NCI-H2029 treated with DMSO at 0.1 percent for 48 hours (cell line): ENCODE measurements at regions not wholly inside any gene's neighbourhood (a gene's known extent, or its start where the extent isn't known, plus 50 kb on each side); places are given as distances from the start of the nearest gene placed in this dataset.

ENCODE experiments used
- DNase-seq: peaks from one replicate; lab custom pipeline; 2025; lab: John Stamatoyannopoulos, UW

GRCh38 chr2:6355886-6356761 lies 509.6 kb downstream of the CMPK2 start:
- no peak for DNase-seq

DNA sequence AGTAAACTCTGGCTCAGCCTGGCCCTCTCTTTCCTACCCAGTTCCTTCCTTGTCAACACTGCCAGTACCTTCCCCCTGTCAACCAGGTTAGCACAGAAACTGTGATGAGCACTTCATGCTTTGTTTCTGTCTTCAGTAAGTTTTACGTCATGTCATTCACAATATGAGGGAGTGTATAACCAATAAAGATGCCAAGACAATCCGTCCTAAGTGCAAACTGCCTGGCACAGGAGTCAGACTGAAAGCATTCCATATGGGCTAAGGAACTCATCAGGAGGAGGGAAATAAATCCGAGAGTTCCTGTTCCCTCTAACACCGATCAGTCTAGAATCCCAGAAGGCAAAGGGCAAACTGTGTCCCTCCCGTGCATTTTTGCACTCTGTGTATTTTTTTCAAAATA lies 507.2 kb downstream of the CMPK2 start:
- no peak for DNase-seq

GRCh38 chr2:6358985-6359384 lies 506.7 kb downstream of the CMPK2 start:
- DNase-seq: no peak

DNA sequence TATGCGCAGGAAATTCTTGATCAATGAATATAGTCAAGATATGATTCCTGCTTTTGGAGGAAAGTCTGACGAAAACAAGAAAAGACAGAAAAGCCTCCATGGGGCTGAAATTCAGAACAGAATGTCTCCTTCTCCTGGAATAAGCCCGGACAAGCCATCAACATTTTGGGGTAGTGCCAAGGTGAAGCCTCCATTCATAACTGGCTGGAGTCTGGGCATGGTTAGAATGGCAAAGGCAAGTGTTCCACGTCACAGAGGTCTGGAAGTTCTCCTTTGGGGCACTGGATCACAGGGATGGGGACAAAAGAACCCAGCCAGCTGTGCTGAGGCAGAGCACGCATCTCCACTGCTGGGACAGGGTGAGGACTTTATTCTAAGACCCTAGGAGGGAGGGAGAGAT lies 505.7 kb downstream of the CMPK2 start:
- DNase-seq: no peak

- DNase-seq: no peak
These were observed 502.8 kb downstream of the CMPK2 start for GRCh38 chr2:6362671-6363450.

GRCh38 chr2:6368281-6368680 lies 497.4 kb downstream of the CMPK2 start:
- DNase-seq: no peak

GRCh38 chr2:6369266-6369665 lies 496.4 kb downstream of the CMPK2 start:
- no peak for DNase-seq

- no peak for DNase-seq
These were observed 494.8 kb downstream of the CMPK2 start for GRCh38 chr2:6370753-6371551.

GRCh38 chr2:6372317-6372901 lies 493.3 kb downstream of the CMPK2 start:
- no peak for DNase-seq

DNA sequence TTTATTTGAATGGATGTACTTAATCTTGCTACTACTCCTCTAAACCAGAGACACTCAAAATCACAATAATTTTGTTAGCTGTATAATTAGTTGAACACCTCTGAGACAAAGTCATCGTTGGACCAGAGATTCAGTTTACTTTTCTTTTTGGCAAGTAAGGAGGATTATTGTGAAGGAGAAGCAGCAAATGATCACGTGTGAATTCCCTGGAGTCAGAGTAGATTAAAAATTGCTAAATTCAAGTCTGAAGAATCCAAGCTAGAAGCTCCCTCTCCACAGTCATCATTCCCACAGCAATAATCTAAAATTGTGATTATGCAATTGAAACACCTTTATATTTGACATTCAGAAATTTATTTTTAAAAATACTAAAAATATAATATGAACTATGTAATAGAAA lies 484.4 kb downstream of the CMPK2 start:
- DNase-seq: no peak

DNA sequence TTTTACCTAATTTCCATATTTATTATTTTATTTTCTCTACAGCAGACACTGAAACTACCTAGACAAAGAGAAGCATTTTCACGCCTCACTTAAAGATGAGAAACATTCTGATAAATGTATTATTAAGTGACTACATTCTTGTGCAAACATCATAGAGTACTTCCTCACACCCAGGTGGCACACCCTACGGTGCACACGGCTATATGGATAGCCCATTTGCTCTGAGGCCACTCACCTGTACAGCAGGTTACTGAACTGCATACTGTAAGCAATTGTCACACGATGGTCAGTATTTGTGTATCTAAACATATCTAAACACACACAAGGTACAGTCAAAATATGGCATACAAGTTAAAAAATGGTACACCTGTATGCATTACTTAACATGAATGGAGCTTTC lies 481.4 kb downstream of the CMPK2 start:
- DNase-seq: no peak

GRCh38 chr2:6392354-6392753 lies 473.4 kb downstream of the CMPK2 start:
- no peak for DNase-seq

DNA sequence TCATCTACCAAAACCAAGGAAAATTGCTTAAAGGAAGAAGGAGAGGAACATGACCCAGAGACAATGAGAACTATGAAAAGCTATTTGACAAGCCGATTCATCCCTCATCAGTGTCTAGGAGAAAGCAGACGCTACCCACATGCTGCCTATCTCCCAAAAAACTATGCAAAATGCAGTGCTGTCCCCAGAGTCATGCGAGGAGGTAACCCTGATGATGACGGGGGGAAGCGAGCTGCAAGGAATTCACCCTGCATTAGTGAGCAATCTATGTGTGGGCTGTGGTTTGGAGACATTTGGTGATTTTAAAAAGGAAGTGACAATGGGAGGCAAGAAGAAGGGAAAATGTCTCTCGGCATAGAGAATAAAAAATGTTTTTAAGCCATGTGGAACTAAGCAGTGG lies 472.7 kb downstream of the CMPK2 start:
- no peak for DNase-seq

- no peak for DNase-seq
These were observed 471.9 kb downstream of the CMPK2 start for GRCh38 chr2:6393819-6394218.

DNA sequence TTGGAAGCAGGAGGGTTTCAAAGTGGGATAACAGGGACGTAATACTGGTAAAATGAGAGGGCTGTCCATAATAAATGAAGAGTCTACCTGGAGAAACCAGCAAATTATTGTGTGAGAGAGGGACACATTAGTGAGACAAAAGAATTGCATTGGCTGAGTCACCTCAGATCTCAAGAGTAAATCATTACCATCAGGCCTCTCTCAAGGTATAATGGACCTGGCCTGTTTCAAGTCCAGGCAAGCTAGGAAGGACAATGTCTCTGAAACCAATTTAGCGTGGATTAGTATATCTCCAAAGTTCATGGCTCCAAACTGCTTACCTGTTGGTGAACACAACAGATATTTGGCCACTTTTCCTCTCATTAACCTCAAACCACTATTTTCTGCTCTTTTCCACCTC lies 471.4 kb downstream of the CMPK2 start:
- no peak for DNase-seq

GRCh38 chr2:6398421-6398820 lies 467.3 kb downstream of the CMPK2 start:
- no peak for DNase-seq

GRCh38 chr2:6401301-6401700 lies 464.4 kb downstream of the CMPK2 start:
- DNase-seq: no peak

GRCh38 chr2:6408057-6408456 lies 457.6 kb downstream of the CMPK2 start:
- DNase-seq: no peak

DNA sequence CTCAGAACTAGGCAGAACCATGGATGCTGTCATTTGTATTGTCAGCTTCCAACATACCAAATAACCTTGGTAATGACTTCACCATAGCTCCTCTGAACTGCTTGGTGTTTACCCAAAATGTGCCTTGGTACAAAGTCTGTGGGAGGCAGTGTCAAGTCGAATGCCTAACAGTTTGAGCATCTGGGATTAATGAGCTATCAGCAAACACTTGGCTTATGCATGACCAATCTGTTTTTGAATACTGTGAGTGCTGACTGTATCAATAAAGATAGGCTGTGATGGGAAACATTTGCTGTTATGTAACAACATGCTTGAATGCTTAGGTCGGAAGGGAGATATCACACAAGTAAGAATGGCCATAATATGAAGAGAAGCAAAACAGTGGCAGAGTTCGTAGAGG lies 455.4 kb downstream of the CMPK2 start:
- DNase-seq: no peak

GRCh38 chr2:6412533-6413091 lies 453.1 kb downstream of the CMPK2 start:
- no peak for DNase-seq

DNA sequence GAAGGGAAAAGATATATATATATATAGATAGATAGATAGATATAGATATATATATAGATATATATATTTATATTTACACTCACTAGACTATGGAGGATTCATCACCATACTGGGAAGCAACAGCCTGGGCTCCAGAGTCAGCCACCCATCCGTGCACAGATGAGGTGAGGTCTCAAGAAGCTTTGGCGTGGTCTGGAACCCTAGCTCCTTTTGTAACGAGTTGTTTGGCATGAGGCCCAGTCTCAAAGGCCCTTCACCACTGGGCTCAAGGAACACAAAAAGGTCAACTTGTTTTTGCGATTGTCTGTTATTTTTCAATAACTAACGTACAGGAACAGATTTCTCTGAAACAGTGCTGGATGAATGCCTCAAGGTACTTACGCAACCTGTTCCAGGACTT lies 448.7 kb downstream of the CMPK2 start:
- DNase-seq: no peak

- DNase-seq: no peak
These were observed 447.4 kb downstream of the CMPK2 start for GRCh38 chr2:6418291-6418690.
